Testis (tissue), 2 donors: ENCODE measurements at regions not wholly inside any gene's neighbourhood (a gene's known extent, or its start where the extent isn't known, plus 50 kb on each side); places are given as distances from the start of the nearest gene placed in this dataset.

Experiments
- DNase-seq: peaks from one replicate; pipeline ENCODE4 v3.0.0-alpha.2; 2019
- H3K27ac ChIP-seq, 2 donors: fragments of 200-600 bp; sonication (generic); one replicate each; pipeline ENCODE4 v1.5.1; 2019
- H3K27me3 ChIP-seq: fragments of 200-600 bp; sonication (generic); one replicate; pipeline ENCODE4 v1.5.1; 2019
- H3K36me3 ChIP-seq: fragments of 200-600 bp; sonication (generic); one replicate; pipeline ENCODE4 v1.5.1; 2017; ENCODE audit warnings: low read depth; ENCODE audit errors: missing control alignments
- H3K4me1 ChIP-seq: fragments of 200-600 bp; sonication (generic); one replicate; pipeline ENCODE4 v1.5.1; 2019
- H3K4me3 ChIP-seq, 2 donors: fragments of 200-600 bp; sonication (generic); one replicate each; pipeline ENCODE4 v1.5.1; 2017 to 2019
- H3K9me3 ChIP-seq: fragments of 200-600 bp; sonication (generic); one replicate; pipeline ENCODE4 v1.5.1; 2017
- CTCF ChIP-seq, 3 experiments: fragments of 450-650 bp in 2 of 3; fragments of 200-600 bp in 1 of 3; sonication (generic) in 1 of 3; IDR thresholded peaks; one replicate each; pipeline ENCODE4 v1.5.1; 2016 to 2019; ENCODE audit warnings: antibody characterized with exemption in 3 of 3, mild to moderate bottlenecking in 2 of 3, moderate library complexity in 1 of 3
- POLR2A ChIP-seq: fragments of 450-650 bp; IDR thresholded peaks from one replicate; pipeline ENCODE4 v1.6.1; 2017; ENCODE audit warnings: antibody characterized with exemption, mild to moderate bottlenecking, moderate library complexity
- WGBS, 2 donors: methylation state at CpG; one replicate each; pipeline ENCODE4 v1.1.5; 2018; 5-methylcytosine and 5-hydroxymethylcytosine counted together
- intact Hi-C: fragments of 100-400 bp; cut with DNase I; formaldehyde crosslinking; loops from one replicate; pipeline ENCODE4 v1.15.1; 2023; ENCODE audit warnings: low total_unique reads

- Histone ChIP-seq H3K4me1 (no peaks in the 10 kb centered on the region), H3K27me3 (no peaks in the 10 kb centered on the region), H3K36me3 (no peaks in the 10 kb centered on the region), H3K4me3 (no peak overlapping the region), H3K27ac (no peak overlapping the region), H3K9me3 (no peaks in the 10 kb centered on the region)
- TF ChIP-seq CTCF (IDR thresholded peaks at IDR 0.05), result no peak
- no peak for TF ChIP-seq POLR2A
- DNase-seq, result no peak
- intact Hi-C loops, result no loop called here
- WGBS, 2 donors, result 91 to 92% methylated on average over 12 of the region's 12 CpGs
Observed at GRCh38 chr16:9040800-9041412, 50.5 kb upstream of the HAPSTR1 start.
